Thyroid gland (tissue), 4 donors: ENCODE measurements at regions not wholly inside any gene's neighbourhood (a gene's known extent, or its start where the extent isn't known, plus 50 kb on each side); places are given as distances from the start of the nearest gene placed in this dataset.

Source experiments
- CTCF ChIP-seq, 6 experiments: fragments of 200-600 bp in 3 of 6; fragments of 450-650 bp in 3 of 6; sonication (generic) in 3 of 6; IDR thresholded peaks; one replicate each; pipeline ENCODE4 v1.5.1; 2016 to 2019; ENCODE audit warnings: antibody characterized with exemption in 6 of 6, mild to moderate bottlenecking in 2 of 6, inconsistent platforms in 1 of 6, moderate library complexity in 1 of 6
- POLR2A ChIP-seq, 2 donors: fragments of 450-650 bp; IDR thresholded peaks; one replicate each; pipeline ENCODE4 v1.6.1; 2017; ENCODE audit warnings: antibody characterized with exemption in 2 of 2, mild to moderate bottlenecking in 2 of 2, moderate library complexity in 1 of 2

- no peak for TF ChIP-seq POLR2A (IDR thresholded peaks at IDR 0.05)
- no peak for TF ChIP-seq CTCF (IDR thresholded peaks at IDR 0.05)
Measured at GRCh38 chr13:50742968-50743367, 100.5 kb downstream of the DLEU7 start.
